ENCODE measurements at regions not wholly inside any gene's neighbourhood (a gene's known extent, or its start where the extent isn't known, plus 50 kb on each side); places are given as distances from the start of the nearest gene placed in this dataset.

- no peak for TF ChIP-seq CTCF (conservative IDR thresholded peaks at IDR 0.05; ENCODE audit: low read depth, low read length)
- no peak overlapping the region for H3K4me3 ChIP-seq (ENCODE audit: low read length)
- no peak for DNase-seq (ENCODE audit: low read depth)
These were observed 1459.5 kb upstream of the SPRY2 start for GRCh38 chr13:81800433-81800832.

GRCh38 chr13:81795710-81796109 is 1454.8 kb upstream of the SPRY2 start:
- H3K4me3 ChIP-seq (ENCODE audit: low read length): no peak overlapping the region
- DNase-seq (ENCODE audit: low read depth): no peak
- TF ChIP-seq CTCF (conservative IDR thresholded peaks at IDR 0.05; ENCODE audit: low read depth, low read length): no peak

- DNase-seq (ENCODE audit: low read depth): no peak
- no peak for TF ChIP-seq CTCF (conservative IDR thresholded peaks at IDR 0.05; ENCODE audit: low read depth, low read length)
- no peak overlapping the region for H3K4me3 ChIP-seq (ENCODE audit: low read length)
These were observed 1450.7 kb upstream of the SPRY2 start for GRCh38 chr13:81791641-81792040.

GRCh38 chr13:81781471-81781870 is 1440.5 kb upstream of the SPRY2 start:
- H3K4me3 ChIP-seq (ENCODE audit: low read length): no peak overlapping the region
- DNase-seq (ENCODE audit: low read depth): no peak
- no peak for TF ChIP-seq CTCF (conservative IDR thresholded peaks at IDR 0.05; ENCODE audit: low read depth, low read length)

GRCh38 chr13:81779876-81780275 is 1439.0 kb upstream of the SPRY2 start:
- peak; percentile 37 for DNase-seq (ENCODE audit: low read depth)
- no peak for TF ChIP-seq CTCF (conservative IDR thresholded peaks at IDR 0.05; ENCODE audit: low read depth, low read length)
- no peak overlapping the region for H3K4me3 ChIP-seq (ENCODE audit: low read length)

GRCh38 chr13:81778350-81778749 is 1437.4 kb upstream of the SPRY2 start:
- no peak for DNase-seq (ENCODE audit: low read depth)
- TF ChIP-seq CTCF (conservative IDR thresholded peaks at IDR 0.05; ENCODE audit: low read depth, low read length): no peak
- no peak overlapping the region for H3K4me3 ChIP-seq (ENCODE audit: low read length)

- DNase-seq (ENCODE audit: low read depth): no peak
- no peak overlapping the region for H3K4me3 ChIP-seq (ENCODE audit: low read length)
- TF ChIP-seq CTCF (conservative IDR thresholded peaks at IDR 0.05; ENCODE audit: low read depth, low read length): no peak
These were observed 1432.3 kb upstream of the SPRY2 start for GRCh38 chr13:81773263-81773662.
